Fibroblast of lung (primary cell): ENCODE measurements at regions not wholly inside any gene's neighbourhood (a gene's known extent, or its start where the extent isn't known, plus 50 kb on each side); places are given as distances from the start of the nearest gene placed in this dataset.

Source experiments
- DNase-seq, 2 donors: peaks; one replicate each; pipeline versions ENCODE4 v3.0.0 to v3.0.0-alpha.2; 2010; ENCODE audit warnings: low read depth in 2 of 2
- H2AFZ ChIP-seq: 2 replicates; pipeline ENCODE4 v1.5.1; 2012; ENCODE audit warnings: low read length, control low read depth, inconsistent platforms
- H3K27ac ChIP-seq: 2 replicates; pipeline ENCODE4 v1.5.1; 2011; ENCODE audit warnings: low read length, control low read depth; ENCODE audit not compliant: insufficient read depth
- H3K27me3 ChIP-seq: 2 replicates; pipeline ENCODE4 v1.5.1; 2011; ENCODE audit warnings: mild to moderate bottlenecking, low read length; ENCODE audit not compliant: control insufficient read depth, insufficient read depth
- H3K36me3 ChIP-seq: 2 replicates; pipeline ENCODE4 v1.5.1; 2011; ENCODE audit warnings: low read length; ENCODE audit not compliant: control insufficient read depth, insufficient read depth
- H3K4me1 ChIP-seq: 2 replicates; pipeline ENCODE4 v1.5.1; 2011; ENCODE audit warnings: low read length; ENCODE audit not compliant: control insufficient read depth, insufficient read depth; ENCODE audit errors: extremely low read depth
- H3K4me2 ChIP-seq: 2 replicates; pipeline ENCODE4 v1.5.1; 2011; ENCODE audit warnings: low read length, control low read depth; ENCODE audit not compliant: insufficient read depth; ENCODE audit errors: extremely low read depth
- H3K4me3 ChIP-seq, 4 experiments: fragments of 200-600 bp in 1 of 4; sonication (generic) in 1 of 4; replicated peaks in 1 of 4; 2 replicates each; pipeline ENCODE4 v1.5.1; 2011 to 2016; ENCODE audit warnings: low read length in 4 of 4, low read depth in 3 of 4, mild to moderate bottlenecking in 3 of 4, control low read depth in 2 of 4, inconsistent platforms in 1 of 4, mixed read lengths in 1 of 4; ENCODE audit not compliant: insufficient read depth in 1 of 4; ENCODE audit errors: control extremely low read depth in 1 of 4
- H3K79me2 ChIP-seq: 2 replicates; pipeline ENCODE4 v1.5.1; 2012; ENCODE audit warnings: mild to moderate bottlenecking, low read length, inconsistent platforms; ENCODE audit not compliant: control insufficient read depth, insufficient read depth
- H3K9ac ChIP-seq: 2 replicates; pipeline ENCODE4 v1.5.1; 2011; ENCODE audit warnings: mild to moderate bottlenecking, low read length, control low read depth; ENCODE audit not compliant: insufficient read depth
- H3K9me3 ChIP-seq: 2 replicates; pipeline ENCODE4 v1.5.1; 2012; ENCODE audit warnings: low read depth, low read length; ENCODE audit not compliant: control insufficient read depth, insufficient read depth
- H4K20me1 ChIP-seq: 2 replicates; pipeline ENCODE4 v1.5.1; 2011; ENCODE audit warnings: low read length; ENCODE audit not compliant: control insufficient read depth, insufficient read depth; ENCODE audit errors: extremely low read depth
- EZH2 ChIP-seq: IDR thresholded peaks from 2 replicates; pipeline ENCODE4 v1.5.1; 2012; ENCODE audit warnings: low read length, control low read depth, mild to moderate bottlenecking; ENCODE audit errors: missing control alignments
- TF ChIP-seq, protein P1 (sequence below), 2 donors: IDR thresholded peaks in 1 of 2; conservative IDR thresholded peaks in 1 of 2; 1 replicate in 1 of 2; 2 replicates in 1 of 2; pipeline ENCODE4 v1.5.1; 2011 to 2012; ENCODE audit warnings: low read length in 2 of 2, control low read depth in 1 of 2, inconsistent platforms in 1 of 2, low read depth in 1 of 2, mild to moderate bottlenecking in 1 of 2

DNA sequence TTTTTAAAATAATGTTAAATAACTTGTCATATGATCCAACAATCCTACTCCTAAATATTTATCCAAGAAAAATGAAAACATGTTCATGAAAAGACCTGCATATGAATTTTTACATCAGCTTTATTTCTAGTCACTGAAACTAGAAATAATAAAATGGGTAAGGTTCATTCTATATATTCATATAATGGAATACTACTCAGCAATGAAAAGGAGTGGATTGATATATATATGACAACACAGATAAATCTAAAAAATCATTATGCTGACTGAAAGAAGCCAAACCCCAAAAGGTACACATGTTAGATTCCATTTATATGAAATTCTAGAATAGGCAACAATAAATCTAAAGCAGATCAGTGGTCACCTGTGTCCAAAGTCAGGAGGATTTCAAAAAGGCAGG lies 84.9 kb upstream of the PCBD1 start:
- H3K4me2 ChIP-seq: no peak overlapping the region
- no peaks in the 10 kb centered on the region for H3K79me2 ChIP-seq
- H3K9ac ChIP-seq: no peak overlapping the region
- no peak overlapping the region for H3K27ac ChIP-seq
- no peak overlapping the region for H3K4me3 ChIP-seq
- H3K27me3 ChIP-seq: peaks cover 5% of the 10 kb centered on the region
- TF ChIP-seq, protein P1, sequence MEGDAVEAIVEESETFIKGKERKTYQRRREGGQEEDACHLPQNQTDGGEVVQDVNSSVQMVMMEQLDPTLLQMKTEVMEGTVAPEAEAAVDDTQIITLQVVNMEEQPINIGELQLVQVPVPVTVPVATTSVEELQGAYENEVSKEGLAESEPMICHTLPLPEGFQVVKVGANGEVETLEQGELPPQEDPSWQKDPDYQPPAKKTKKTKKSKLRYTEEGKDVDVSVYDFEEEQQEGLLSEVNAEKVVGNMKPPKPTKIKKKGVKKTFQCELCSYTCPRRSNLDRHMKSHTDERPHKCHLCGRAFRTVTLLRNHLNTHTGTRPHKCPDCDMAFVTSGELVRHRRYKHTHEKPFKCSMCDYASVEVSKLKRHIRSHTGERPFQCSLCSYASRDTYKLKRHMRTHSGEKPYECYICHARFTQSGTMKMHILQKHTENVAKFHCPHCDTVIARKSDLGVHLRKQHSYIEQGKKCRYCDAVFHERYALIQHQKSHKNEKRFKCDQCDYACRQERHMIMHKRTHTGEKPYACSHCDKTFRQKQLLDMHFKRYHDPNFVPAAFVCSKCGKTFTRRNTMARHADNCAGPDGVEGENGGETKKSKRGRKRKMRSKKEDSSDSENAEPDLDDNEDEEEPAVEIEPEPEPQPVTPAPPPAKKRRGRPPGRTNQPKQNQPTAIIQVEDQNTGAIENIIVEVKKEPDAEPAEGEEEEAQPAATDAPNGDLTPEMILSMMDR (conservative IDR thresholded peaks at IDR 0.05 in 1 of 2, IDR thresholded peaks at IDR 0.05 in 1 of 2; ENCODE audit: low read depth in 1 of 2, low read length in 2 of 2): no peak
- TF ChIP-seq EZH2: no peak
- H4K20me1 ChIP-seq: no peaks in the 10 kb centered on the region
- no peak for DNase-seq
- no peaks in the 10 kb centered on the region for H3K9me3 ChIP-seq
- no peak overlapping the region for H2AFZ ChIP-seq
- H3K4me1 ChIP-seq: no peaks in the 10 kb centered on the region
- H3K36me3 ChIP-seq: no peaks in the 10 kb centered on the region

DNA sequence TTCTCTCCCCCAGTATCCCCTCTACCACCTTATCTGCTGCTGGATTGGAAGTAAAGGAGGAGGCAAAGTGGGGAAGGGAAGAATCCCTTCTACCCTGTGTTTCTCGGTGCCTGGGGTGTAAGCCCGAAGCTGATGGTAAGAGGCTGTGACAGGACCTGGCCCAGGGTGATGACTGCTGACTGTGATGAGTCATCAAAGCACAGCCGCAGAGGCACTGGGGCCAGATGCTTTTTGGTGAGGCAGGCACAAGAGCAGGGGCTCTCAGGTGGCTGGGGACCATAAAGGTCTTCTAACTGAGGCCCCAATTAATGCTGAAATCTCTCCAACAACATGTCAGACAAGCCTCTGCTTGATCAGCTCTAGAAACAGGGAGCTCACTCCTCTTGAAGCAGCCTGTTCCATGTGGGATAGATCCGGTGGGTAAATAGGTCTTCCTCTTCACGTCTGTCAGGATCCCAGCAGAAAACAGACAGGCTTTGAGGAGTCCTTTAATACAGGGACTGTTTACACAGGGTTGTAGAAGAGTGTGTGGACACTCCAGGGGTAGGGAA lies 86.1 kb upstream of the PCBD1 start:
- Histone ChIP-seq H3K4me2 (no peak overlapping the region), H3K4me3 (no peak overlapping the region), H3K79me2 (no peaks in the 10 kb centered on the region), H2AFZ (no peak overlapping the region), H4K20me1 (no peaks in the 10 kb centered on the region), H3K36me3 (no peaks in the 10 kb centered on the region), H3K9me3 (no peaks in the 10 kb centered on the region), H3K27me3 (peaks cover 5% of the 10 kb centered on the region), H3K27ac (no peak overlapping the region), H3K4me1 (no peaks in the 10 kb centered on the region), H3K9ac (no peak overlapping the region)
- DNase-seq: peak in 1 of 2 donors; percentile 61
- no peak for TF ChIP-seq EZH2
- TF ChIP-seq, protein P1 (conservative IDR thresholded peaks at IDR 0.05 in 1 of 2, IDR thresholded peaks at IDR 0.05 in 1 of 2; ENCODE audit: low read depth in 1 of 2, low read length in 2 of 2): no peak

DNA sequence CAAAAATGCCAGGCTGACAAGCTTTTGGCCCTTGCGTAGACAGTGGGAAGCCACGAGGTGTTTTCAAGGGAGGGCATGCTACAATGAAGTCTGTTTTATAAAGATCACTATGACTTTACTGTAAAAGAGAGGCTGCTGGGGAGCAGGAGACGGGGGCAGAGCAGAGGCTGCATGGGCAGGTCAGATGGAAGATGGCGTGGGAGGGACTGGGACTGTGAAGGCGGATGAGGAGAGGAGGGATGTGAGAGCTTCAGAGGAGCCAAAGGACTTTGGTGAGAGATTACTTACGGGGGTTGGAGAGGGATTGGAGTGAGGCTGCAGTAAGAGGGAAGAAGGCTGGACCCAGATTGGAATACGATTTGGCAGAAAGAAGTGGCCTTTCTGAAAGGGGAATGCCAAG lies 86.6 kb upstream of the PCBD1 start:
- Histone ChIP-seq H3K9me3 (no peaks in the 10 kb centered on the region), H4K20me1 (no peaks in the 10 kb centered on the region), H3K27me3 (peaks cover 5% of the 10 kb centered on the region), H3K4me3 (no peak overlapping the region), H2AFZ (no peak overlapping the region), H3K4me1 (no peaks in the 10 kb centered on the region), H3K79me2 (no peaks in the 10 kb centered on the region), H3K27ac (no peak overlapping the region), H3K9ac (no peak overlapping the region), H3K36me3 (no peaks in the 10 kb centered on the region), H3K4me2 (no peak overlapping the region)
- TF ChIP-seq EZH2: no peak
- TF ChIP-seq, protein P1 (conservative IDR thresholded peaks at IDR 0.05 in 1 of 2, IDR thresholded peaks at IDR 0.05 in 1 of 2; ENCODE audit: low read depth in 1 of 2, low read length in 2 of 2): no peak
- DNase-seq: no peak
